Astrocyte of the spinal cord (primary cell): ENCODE measurements at regions not wholly inside any gene's neighbourhood (a gene's known extent, or its start where the extent isn't known, plus 50 kb on each side); places are given as distances from the start of the nearest gene placed in this dataset.

Experiments
- DNase-seq: peaks from one replicate; pipeline ENCODE4 v3.0.0; 2011; ENCODE audit warnings: low read depth, low spot score
- H3K4me3 ChIP-seq: 2 replicates; pipeline ENCODE4 v1.5.1; 2011; ENCODE audit warnings: low read depth, mild to moderate bottlenecking, low read length, moderate library complexity
- in situ Hi-C: cut with HindIII; loops from 2 replicates; pipeline ENCODE4 v1.10.0; 2017; ENCODE audit warnings: low sequenced_read_pairs
- TF ChIP-seq, protein P1 (sequence below): IDR thresholded peaks from 2 replicates; pipeline ENCODE4 v1.5.1; 2012; ENCODE audit warnings: low read depth, mild to moderate bottlenecking, low read length, inconsistent platforms

DNA sequence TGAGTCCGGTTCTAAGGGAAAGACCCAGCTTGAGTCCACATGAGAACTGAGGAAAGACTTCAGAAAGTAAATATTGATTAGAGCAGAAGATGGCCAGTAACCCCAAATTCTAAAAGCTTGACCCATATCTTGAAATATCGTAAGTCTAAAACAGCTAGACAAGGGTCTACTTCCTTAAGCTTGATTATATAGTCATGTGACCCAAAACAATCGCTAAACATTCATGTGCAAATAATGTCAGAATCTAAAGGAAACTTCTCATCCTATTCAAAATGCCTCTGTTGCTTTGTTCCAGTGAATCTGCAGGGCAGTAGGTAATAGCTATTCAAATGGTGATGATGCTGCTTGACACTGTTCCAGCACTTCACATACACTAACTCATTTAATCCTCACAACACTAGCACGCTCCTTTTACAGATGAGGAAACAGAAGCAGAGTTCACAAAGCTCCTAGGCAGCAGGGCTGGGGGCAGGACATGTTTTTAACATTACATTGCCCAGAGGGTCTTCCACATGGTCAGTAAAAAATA, 52.6 kb downstream of the TCF20 start:
- no peak overlapping the region for H3K4me3 ChIP-seq
- no peak for DNase-seq
- TF ChIP-seq, protein P1, sequence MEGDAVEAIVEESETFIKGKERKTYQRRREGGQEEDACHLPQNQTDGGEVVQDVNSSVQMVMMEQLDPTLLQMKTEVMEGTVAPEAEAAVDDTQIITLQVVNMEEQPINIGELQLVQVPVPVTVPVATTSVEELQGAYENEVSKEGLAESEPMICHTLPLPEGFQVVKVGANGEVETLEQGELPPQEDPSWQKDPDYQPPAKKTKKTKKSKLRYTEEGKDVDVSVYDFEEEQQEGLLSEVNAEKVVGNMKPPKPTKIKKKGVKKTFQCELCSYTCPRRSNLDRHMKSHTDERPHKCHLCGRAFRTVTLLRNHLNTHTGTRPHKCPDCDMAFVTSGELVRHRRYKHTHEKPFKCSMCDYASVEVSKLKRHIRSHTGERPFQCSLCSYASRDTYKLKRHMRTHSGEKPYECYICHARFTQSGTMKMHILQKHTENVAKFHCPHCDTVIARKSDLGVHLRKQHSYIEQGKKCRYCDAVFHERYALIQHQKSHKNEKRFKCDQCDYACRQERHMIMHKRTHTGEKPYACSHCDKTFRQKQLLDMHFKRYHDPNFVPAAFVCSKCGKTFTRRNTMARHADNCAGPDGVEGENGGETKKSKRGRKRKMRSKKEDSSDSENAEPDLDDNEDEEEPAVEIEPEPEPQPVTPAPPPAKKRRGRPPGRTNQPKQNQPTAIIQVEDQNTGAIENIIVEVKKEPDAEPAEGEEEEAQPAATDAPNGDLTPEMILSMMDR = no peak
- in situ Hi-C loops = no loop called here

DNA sequence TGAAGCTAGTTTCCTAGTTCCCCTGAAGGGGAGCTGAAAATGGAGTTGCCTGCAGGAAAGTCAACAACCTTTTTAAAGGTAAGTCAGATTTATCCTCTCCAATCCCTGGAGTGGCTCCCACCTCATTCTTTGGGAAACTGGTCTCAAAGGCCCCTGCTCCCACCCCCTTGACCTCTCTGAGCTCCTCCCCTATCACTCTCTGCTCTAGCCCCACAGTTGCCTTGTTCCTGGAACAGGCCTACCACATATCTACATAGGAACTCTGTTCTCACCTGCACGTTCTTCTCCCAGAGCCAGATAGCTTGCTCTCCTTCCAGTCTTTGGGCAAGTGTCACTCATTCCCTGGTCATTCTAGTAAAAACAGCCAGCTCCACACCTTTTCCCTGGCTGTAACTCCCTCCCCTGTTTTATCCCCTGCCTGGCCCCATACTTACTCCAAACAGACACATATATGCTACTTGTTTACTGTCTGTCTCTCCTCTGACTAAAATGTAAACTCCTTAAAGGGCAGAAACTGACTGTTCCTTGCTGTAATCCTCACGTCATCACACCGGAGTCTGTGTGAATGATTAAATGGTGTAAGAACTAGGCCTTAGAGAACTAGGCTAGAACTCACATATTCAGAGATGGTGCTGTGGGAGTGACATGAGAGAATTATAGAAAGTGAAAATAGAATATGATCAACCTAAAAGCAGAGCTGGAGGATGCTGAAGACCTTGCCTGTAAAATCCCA, 53.3 kb downstream of the TCF20 start:
- no peak overlapping the region for H3K4me3 ChIP-seq
- TF ChIP-seq, protein P1 = no peak
- in situ Hi-C loops = no loop called here
- DNase-seq = no peak

DNA sequence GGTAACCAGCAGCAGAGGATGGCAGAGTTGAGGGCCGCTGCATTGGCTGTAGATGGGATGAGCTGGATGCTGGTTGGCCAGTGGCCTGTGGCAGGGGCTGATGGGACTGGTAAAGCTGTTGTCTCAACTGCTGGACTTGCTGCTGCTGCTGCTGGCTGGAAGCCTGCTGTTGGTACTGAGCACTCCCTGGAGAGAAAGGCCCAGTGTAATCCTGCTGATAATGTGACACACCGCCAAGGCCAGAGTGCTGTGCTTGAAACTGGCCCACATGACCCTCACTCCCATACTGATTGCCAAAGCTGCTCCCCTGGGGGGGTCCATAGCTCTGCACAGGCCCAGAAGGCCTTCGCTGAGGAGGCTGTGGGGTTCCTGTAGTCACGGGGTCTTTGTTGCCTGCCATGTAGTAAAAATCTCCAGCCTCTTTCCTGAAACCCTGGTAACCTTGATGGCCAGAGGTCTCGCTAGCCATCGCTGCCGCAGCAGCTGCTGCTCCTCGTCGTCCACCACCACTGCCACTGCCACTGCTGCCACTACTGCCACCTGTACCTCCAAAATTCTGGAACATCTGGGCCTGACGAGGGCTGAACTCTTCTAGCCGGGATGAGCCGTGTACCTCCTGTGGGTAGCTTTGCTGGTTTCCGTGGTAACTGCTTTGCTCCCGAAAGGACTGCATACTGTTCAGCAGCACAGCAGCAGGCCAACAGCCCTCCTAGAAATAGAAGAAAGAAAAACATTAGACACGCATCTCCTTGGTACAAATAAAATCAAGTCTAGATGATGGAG, 55.6 kb downstream of the TCF20 start:
- peak; percentile 58 for DNase-seq
- in situ Hi-C loops = no loop called here
- no peak overlapping the region for H3K4me3 ChIP-seq
- TF ChIP-seq, protein P1 = no peak

DNA sequence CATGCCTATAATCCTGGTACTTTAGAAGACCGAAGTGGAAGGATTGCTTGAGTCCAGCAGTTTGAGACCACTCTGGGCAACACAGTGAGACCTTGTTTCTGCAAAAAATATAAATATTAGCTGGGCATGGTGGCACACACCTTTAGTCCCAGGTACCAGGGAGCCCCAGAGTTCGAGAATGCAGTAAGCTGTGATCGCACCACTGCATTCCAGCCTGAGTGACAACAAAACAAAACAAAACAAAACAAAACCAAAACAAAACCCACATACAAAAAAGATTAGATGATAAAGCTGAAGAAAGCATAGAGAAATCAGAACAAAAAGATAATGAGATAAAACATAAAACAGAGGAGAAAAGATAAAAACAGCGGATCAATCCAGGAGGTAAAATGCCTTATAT, 62.1 kb downstream of the TCF20 start:
- DNase-seq = no peak
- H3K4me3 ChIP-seq = no peak overlapping the region
- TF ChIP-seq, protein P1 = no peak
- in situ Hi-C loops = no loop called here

DNA sequence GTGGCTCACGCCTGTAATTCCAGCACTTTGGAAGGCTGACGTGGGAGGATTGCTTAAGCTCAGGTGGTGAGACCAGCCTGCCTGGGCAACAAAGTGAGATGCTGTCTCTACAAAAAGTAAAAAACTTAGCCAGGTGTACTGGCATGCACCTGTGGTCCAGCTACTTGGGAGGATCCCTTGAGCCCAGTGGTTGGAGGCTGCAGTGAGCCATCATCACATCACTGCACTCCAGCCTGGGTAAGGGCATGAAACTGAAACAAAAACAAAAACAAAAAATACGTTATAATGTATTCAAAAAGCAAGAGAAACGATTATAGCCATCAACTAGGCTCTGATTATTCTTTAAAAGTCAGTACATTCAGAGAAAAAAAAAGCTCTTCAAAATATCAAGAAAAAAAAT, 62.5 kb downstream of the TCF20 start:
- DNase-seq = no peak
- in situ Hi-C loops = no loop called here
- H3K4me3 ChIP-seq = no peak overlapping the region
- TF ChIP-seq, protein P1 = no peak

DNA sequence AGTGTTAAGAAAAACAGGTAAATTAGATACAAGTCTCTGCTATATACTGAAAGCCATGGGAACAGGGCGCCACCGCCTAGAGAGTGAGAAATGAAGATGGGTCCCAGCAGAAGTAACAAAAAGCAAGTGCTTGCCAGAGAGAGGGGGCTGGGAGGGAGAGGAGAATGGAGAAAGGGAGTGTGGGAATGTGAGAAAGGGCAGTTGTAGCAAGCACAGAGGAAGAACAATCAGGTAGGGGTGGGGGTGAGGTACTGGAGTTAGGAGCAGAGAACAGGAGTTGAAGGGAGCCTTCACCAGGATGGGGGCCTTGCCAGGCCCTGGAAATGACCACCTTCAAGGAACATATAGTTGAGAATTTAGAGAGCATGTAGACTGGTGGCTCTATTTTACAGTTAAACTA, 66.8 kb downstream of the TCF20 start:
- no peak overlapping the region for H3K4me3 ChIP-seq
- in situ Hi-C loops = no loop called here
- TF ChIP-seq, protein P1 = no peak
- no peak for DNase-seq
